Panc1 (cell line): ENCODE measurements at regions not wholly inside any gene's neighbourhood (a gene's known extent, or its start where the extent isn't known, plus 50 kb on each side); places are given as distances from the start of the nearest gene placed in this dataset.

ENCODE experiments used
- ATAC-seq: fragments of 200-7000 bp; cut with Tn5 transposase; 2 replicates; pipeline ENCODE4 v1.9.1; 2020; ENCODE audit warnings: mild to moderate bottlenecking, moderate library complexity
- BruUV-seq: library from RNA; stranded (reverse); fragments of 400-500 nt; replicated peaks from 2 replicates; lab custom pipeline; 2021; lab: Mats Ljungman, UMichigan
- CTCF ChIA-PET: fragments of 300-600 bp; sonication (Branson Sonifier 250); formaldehyde crosslinking; loops from one replicate; lab custom pipeline; 2022; ENCODE audit warnings: antibody characterized with exemption; lab: Charles Lee
- POLR2A ChIA-PET: fragments of 300-600 bp; sonication (Branson Sonifier 250); formaldehyde crosslinking; loops from one replicate; lab custom pipeline; 2022; ENCODE audit warnings: antibody characterized with exemption; lab: Charles Lee
- DNase-seq: peaks from one replicate; pipeline ENCODE4 v3.0.0-alpha.2; 2010; ENCODE audit warnings: low read depth, low spot score
- H3K27ac ChIP-seq: 2 replicates; pipeline ENCODE4 v1.5.1; 2011; ENCODE audit warnings: mild to moderate bottlenecking, low read length, inconsistent platforms
- H3K27me3 ChIP-seq: fragments of 200-500 bp; sonication (Bioruptor generic); 2 replicates; pipeline ENCODE4 v1.6.0; 2014; ENCODE audit warnings: low read length, inconsistent platforms; ENCODE audit not compliant: control insufficient read depth, insufficient read depth
- H3K36me3 ChIP-seq: fragments of 200-500 bp; sonication (Bioruptor generic); 2 replicates; pipeline ENCODE4 v1.5.1; 2014; ENCODE audit warnings: inconsistent platforms, mild to moderate bottlenecking, low read length, moderate library complexity; ENCODE audit not compliant: control insufficient read depth, insufficient read depth
- H3K4me1 ChIP-seq: 2 replicates; pipeline ENCODE4 v1.5.1; 2011; ENCODE audit warnings: inconsistent platforms, mild to moderate bottlenecking, low read length, moderate library complexity; ENCODE audit not compliant: control insufficient read depth, insufficient read depth
- H3K4me3 ChIP-seq, 2 experiments: 2 replicates each; pipeline ENCODE4 v1.5.1; 2011 to 2012; ENCODE audit warnings: low read depth in 2 of 2, low read length in 2 of 2, mild to moderate bottlenecking in 2 of 2, inconsistent platforms in 1 of 2, moderate library complexity in 1 of 2
- H3K9me3 ChIP-seq: fragments of 200-500 bp; sonication (Bioruptor generic); 2 replicates; pipeline ENCODE4 v1.5.1; 2014; ENCODE audit warnings: low read depth, mild to moderate bottlenecking, inconsistent platforms, low read length, moderate library complexity; ENCODE audit not compliant: control insufficient read depth, insufficient read depth
- CTCF ChIP-seq: fragments of 450-650 bp; IDR thresholded peaks from 2 replicates; pipeline ENCODE4 v1.5.1; 2017; ENCODE audit warnings: mild to moderate bottlenecking
- POLR2AphosphoS5 ChIP-seq: IDR thresholded peaks from 2 replicates; pipeline ENCODE4 v1.6.1; 2012; ENCODE audit warnings: mild to moderate bottlenecking, low read depth, low read length, moderate library complexity
- REST ChIP-seq, 2 experiments: IDR thresholded peaks; 2 replicates each; pipeline ENCODE4 v1.6.1; 2011 to 2012; ENCODE audit warnings: low read depth in 2 of 2, control low read depth in 1 of 2, low read length in 1 of 2, mild to moderate bottlenecking in 1 of 2, moderate library complexity in 1 of 2; ENCODE audit not compliant: insufficient read depth in 1 of 2
- SIN3A ChIP-seq: IDR thresholded peaks from 2 replicates; pipeline ENCODE4 v1.6.1; 2012; ENCODE audit warnings: low read depth, mild to moderate bottlenecking, low read length, moderate library complexity, borderline replicate concordance; ENCODE audit not compliant: insufficient read depth
- TCF7L2 ChIP-seq: IDR thresholded peaks from 2 replicates; pipeline ENCODE4 v1.6.1; 2011; ENCODE audit warnings: mild to moderate bottlenecking, low read depth, low read length, inconsistent platforms
- in situ Hi-C: cut with HindIII; loops from 2 replicates; pipeline ENCODE4 v1.10.0; 2016; ENCODE audit warnings: low sequenced_read_pairs, low pct_unique_long_range_greater_than_20kb
- intact Hi-C: fragments of 100-400 bp; cut with micrococcal nuclease; formaldehyde crosslinking; loops from one replicate; pipeline ENCODE4 v1.10.0; 2022; ENCODE audit not compliant: unreplicated experiment

- Histone ChIP-seq H3K27ac (no peak overlapping the region), H3K9me3 (no peaks in the 10 kb centered on the region), H3K27me3 (peaks cover 10% of the 10 kb centered on the region; the same call in 1 of the 2 replicates), H3K4me1 (no peaks in the 10 kb centered on the region), H3K4me3 (no peak overlapping the region), H3K36me3 (no peaks in the 10 kb centered on the region)
- ATAC-seq (no peak), DNase-seq (no peak)
- CTCF ChIA-PET: no interaction called here
- no TSS peak for BruUV-seq
- POLR2A ChIA-PET: no interaction called here
- TF ChIP-seq SIN3A (no peak), CTCF (no peak), REST (IDR thresholded peaks at IDR 0.05; ENCODE audit: insufficient read depth in 1 of 2, low read depth in 2 of 2, low read length in 1 of 2) (no peak), TCF7L2 (no peak), POLR2AphosphoS5 (no peak)
- in situ Hi-C loops: no loop called here
- intact Hi-C loops: no loop called here
Observed at GRCh38 chr10:128421371-128422160, 295.3 kb upstream of the MKI67 start.

- ChIA-PET CTCF (no interaction called here), POLR2A (no interaction called here)
- intact Hi-C loops: no loop called here
- Histone ChIP-seq H3K4me1 (no peaks in the 10 kb centered on the region), H3K4me3 (no peak overlapping the region), H3K27ac (no peak overlapping the region), H3K27me3 (peaks cover 10% of the 10 kb centered on the region; the same call in 1 of the 2 replicates), H3K36me3 (no peaks in the 10 kb centered on the region), H3K9me3 (no peaks in the 10 kb centered on the region)
- DNase-seq: no peak
- BruUV-seq: no TSS peak
- in situ Hi-C loops: no loop called here
- no peak for TF ChIP-seq TCF7L2
- TF ChIP-seq REST (IDR thresholded peaks at IDR 0.05; ENCODE audit: insufficient read depth in 1 of 2, low read depth in 2 of 2, low read length in 1 of 2): no peak
- TF ChIP-seq CTCF: no peak
- no peak for TF ChIP-seq POLR2AphosphoS5
- no peak for TF ChIP-seq SIN3A
- no peak for ATAC-seq
Observed at GRCh38 chr10:128422190-128422589, 296.0 kb upstream of the MKI67 start.
